Epithelial cell of proximal tubule (primary cell): ENCODE measurements at regions not wholly inside any gene's neighbourhood (a gene's known extent, or its start where the extent isn't known, plus 50 kb on each side); places are given as distances from the start of the nearest gene placed in this dataset.

ENCODE experiments used
- DNase-seq: peaks from one replicate; pipeline ENCODE4 v3.0.0-alpha.2; 2011; ENCODE audit warnings: low read depth
- H3K4me3 ChIP-seq: 2 replicates; pipeline ENCODE4 v1.5.1; 2011; ENCODE audit warnings: low read depth, mild to moderate bottlenecking, low read length
- TF ChIP-seq, protein P1 (sequence below): conservative IDR thresholded peaks from 2 replicates; pipeline ENCODE4 v1.5.1; 2012; ENCODE audit warnings: low read depth, mild to moderate bottlenecking, low read length

DNA sequence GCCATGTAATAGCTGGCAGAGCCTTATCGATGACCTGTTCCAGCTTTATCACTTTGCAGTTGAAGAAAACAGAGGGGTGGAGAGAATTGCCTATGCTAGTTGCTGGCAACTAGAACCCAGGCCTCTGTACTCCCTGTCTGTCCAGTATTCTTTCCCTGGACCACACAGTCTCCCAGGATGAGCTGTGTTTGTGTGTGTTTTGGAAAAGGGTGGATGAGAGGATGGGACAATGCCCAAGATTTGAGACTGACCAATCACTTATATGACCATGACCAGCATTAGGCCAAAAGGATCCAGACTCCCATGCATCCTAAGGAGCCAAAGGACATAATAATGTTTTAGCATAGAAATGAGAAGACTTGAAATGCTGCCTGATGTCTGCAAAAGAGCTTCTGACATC, 102.6 kb downstream of the CD200R1L start:
- no peak overlapping the region for H3K4me3 ChIP-seq
- TF ChIP-seq, protein P1, sequence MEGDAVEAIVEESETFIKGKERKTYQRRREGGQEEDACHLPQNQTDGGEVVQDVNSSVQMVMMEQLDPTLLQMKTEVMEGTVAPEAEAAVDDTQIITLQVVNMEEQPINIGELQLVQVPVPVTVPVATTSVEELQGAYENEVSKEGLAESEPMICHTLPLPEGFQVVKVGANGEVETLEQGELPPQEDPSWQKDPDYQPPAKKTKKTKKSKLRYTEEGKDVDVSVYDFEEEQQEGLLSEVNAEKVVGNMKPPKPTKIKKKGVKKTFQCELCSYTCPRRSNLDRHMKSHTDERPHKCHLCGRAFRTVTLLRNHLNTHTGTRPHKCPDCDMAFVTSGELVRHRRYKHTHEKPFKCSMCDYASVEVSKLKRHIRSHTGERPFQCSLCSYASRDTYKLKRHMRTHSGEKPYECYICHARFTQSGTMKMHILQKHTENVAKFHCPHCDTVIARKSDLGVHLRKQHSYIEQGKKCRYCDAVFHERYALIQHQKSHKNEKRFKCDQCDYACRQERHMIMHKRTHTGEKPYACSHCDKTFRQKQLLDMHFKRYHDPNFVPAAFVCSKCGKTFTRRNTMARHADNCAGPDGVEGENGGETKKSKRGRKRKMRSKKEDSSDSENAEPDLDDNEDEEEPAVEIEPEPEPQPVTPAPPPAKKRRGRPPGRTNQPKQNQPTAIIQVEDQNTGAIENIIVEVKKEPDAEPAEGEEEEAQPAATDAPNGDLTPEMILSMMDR: no peak
- no peak for DNase-seq

DNA sequence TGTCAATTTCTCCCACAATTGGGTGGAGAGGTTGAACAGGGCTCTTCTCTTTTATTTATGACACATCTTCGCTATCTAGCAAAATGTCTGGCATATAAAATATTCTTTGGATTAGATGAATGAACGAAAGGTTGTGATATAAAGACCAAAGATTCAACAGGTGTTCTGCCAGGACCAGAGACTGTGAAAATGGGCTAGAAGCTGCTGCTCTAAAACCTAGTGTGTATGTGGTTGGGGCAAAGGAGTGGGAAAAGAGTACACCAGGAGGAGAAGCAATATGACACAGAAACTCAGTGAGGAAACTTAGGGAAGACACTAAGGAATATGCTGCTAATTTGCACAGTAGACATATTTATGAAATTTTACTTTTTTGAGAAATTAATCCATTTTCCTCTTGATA, 102.0 kb upstream of the CCDC80 start:
- TF ChIP-seq, protein P1: no peak
- no peak for DNase-seq
- H3K4me3 ChIP-seq: no peak overlapping the region

DNA sequence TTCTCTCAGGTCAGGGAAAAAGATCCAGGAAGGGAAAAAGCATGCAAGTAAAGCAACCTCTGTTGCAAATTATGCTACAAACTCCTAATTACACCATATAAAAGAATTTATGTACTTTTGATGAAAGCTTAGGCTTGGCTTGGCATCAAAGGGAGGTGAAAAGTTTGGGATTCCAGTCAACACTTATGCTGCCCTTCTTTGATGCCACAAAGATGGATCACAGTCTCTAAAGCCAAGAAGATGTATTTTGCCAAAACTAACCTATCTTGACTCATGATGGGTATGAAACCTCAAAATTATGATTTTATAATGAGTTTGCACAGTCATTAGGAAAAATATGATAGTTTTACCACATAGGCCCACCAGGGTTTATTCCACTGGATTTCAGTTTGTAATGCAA, 101.0 kb upstream of the CCDC80 start:
- TF ChIP-seq, protein P1: no peak
- DNase-seq: no peak
- H3K4me3 ChIP-seq: no peak overlapping the region

DNA sequence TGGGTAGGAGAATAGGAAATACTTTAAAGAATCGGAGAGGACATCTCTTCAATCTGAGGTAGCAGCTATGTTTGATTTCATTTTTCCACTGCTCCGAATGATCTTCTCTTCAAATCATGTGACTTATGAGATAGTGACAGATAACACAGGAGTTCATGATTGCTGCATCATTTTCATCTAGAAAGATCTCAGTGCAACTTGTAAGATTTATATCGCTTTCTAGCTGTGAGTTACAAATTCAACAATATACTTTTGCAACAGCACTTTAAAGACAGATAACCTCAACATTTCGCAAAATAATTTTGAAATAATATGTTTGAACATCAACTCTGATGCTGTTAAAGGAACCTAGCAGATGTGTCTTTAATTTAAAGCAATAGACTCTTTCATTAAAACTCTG, 99.9 kb upstream of the CCDC80 start:
- no peak for DNase-seq
- TF ChIP-seq, protein P1: no peak

DNA sequence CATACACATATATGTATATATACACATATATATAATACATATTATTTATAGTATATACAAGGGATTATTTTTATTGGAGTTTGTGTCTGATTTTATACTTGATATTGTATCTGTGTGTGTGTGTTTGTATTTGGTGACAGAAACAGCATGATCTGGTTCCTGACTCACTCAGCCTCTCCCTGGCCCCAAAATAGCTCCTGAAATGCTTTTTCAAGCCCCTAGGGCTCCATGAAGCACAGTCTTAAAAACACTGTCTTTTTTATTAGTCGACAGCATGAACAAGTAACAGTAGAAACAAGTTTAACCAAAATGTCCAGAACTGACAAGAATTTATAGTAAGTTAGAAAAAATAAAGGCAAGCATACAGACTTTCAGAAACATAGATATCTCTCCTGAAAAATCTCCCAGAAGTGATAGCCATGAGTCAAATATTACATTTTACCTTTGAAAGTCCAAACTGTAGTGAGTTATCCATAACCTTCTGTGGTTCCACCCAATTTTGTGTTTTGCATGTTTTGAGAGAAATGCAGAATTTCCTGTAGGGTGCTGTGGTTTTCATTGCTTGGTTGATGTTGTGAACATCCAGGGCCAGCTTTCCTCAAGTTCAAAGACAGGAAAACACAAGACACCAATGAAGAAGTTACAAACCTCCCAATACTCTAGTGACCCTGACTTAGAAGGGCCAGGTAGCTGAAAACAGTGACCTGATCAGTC, 98.5 kb upstream of the CCDC80 start:
- TF ChIP-seq, protein P1: no peak
- no peak for DNase-seq
- H3K4me3 ChIP-seq: no peak overlapping the region

More for the DNA sequence above, 99.9 kb upstream of the CCDC80 start:
- no peak overlapping the region for H3K4me3 ChIP-seq

DNA sequence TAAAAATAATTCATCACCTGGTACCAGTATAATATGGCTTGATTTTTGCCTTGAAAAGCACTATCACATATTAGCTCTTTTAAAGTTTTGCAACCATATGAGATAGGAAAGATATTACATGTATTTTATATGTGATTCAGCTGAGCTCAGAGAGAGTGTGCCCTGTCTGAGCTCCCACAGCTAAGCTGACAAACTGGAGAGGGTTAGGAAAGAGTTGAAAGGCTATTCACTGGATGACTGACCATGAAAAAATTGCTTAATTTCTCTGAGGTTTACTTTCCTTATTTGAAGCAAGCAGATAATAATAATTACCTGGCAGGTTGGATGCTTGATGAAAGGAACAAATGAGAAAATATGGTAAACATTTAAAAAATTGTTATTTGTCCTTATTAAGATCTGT, 97.4 kb upstream of the CCDC80 start:
- no peak for DNase-seq
- no peak overlapping the region for H3K4me3 ChIP-seq
- TF ChIP-seq, protein P1: no peak
